IMR-90 (cell line): ENCODE measurements at regions not wholly inside any gene's neighbourhood (a gene's known extent, or its start where the extent isn't known, plus 50 kb on each side); places are given as distances from the start of the nearest gene placed in this dataset.

Experiments
- CEBPB ChIP-seq: IDR thresholded peaks from 2 replicates; pipeline ENCODE4 v1.6.1; 2012; ENCODE audit warnings: low read depth, low read length, improper control_type of control experiment
- FOS ChIP-seq: fragments of 150-350 bp; IDR thresholded peaks from 2 replicates; pipeline ENCODE4 v1.6.1; 2016; ENCODE audit warnings: low read depth, low read length
- MAFK ChIP-seq: IDR thresholded peaks from 2 replicates; pipeline ENCODE4 v1.6.1; 2012; ENCODE audit warnings: low read depth, low read length, improper control_type of control experiment
- MXI1 ChIP-seq: IDR thresholded peaks from 2 replicates; pipeline ENCODE4 v1.6.1; 2012; ENCODE audit warnings: low read depth, mild to moderate bottlenecking, low read length, moderate library complexity, borderline replicate concordance
- POLR2A ChIP-seq: IDR thresholded peaks from 2 replicates; pipeline ENCODE4 v1.6.1; 2012; ENCODE audit warnings: mild to moderate bottlenecking, low read depth, low read length
- RAD21 ChIP-seq: IDR thresholded peaks from 2 replicates; pipeline ENCODE4 v1.6.1; 2012; ENCODE audit warnings: low read length, improper control_type of control experiment
- RCOR1 ChIP-seq: IDR thresholded peaks from 2 replicates; pipeline ENCODE4 v1.6.1; 2012; ENCODE audit warnings: mild to moderate bottlenecking, low read length, improper control_type of control experiment; ENCODE audit not compliant: insufficient replicate concordance
- SMC3 ChIP-seq: fragments of 150-350 bp; IDR thresholded peaks from 2 replicates; pipeline ENCODE4 v1.6.1; 2016; ENCODE audit warnings: low read depth, mild to moderate bottlenecking, antibody characterized with exemption, low read length, moderate library complexity
- TF ChIP-seq, protein P1 (sequence below): conservative IDR thresholded peaks from 2 replicates; pipeline ENCODE4 v1.5.1; 2012; ENCODE audit warnings: mild to moderate bottlenecking, low read depth, low read length, improper control_type of control experiment

DNA sequence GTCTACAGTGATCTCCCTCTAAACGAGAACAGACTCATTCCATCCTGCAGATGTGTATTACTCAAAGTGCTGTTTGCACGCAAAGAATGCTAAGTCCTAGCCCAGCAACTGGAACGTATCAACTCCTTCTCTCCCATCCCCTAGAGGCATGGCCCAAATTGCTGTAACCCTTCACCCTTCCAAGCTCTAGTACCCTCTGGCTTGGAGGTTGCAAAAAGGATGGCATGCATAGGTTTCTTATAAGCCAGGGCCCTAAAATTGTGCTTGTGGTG lies 71.5 kb upstream of the TGM3 start:
- TF ChIP-seq RAD21 (no peak), FOS (no peak), POLR2A (no peak), MAFK (no peak), RCOR1 (no peak), MXI1 (no peak), SMC3 (no peak), CEBPB (no peak)
- TF ChIP-seq, protein P1, sequence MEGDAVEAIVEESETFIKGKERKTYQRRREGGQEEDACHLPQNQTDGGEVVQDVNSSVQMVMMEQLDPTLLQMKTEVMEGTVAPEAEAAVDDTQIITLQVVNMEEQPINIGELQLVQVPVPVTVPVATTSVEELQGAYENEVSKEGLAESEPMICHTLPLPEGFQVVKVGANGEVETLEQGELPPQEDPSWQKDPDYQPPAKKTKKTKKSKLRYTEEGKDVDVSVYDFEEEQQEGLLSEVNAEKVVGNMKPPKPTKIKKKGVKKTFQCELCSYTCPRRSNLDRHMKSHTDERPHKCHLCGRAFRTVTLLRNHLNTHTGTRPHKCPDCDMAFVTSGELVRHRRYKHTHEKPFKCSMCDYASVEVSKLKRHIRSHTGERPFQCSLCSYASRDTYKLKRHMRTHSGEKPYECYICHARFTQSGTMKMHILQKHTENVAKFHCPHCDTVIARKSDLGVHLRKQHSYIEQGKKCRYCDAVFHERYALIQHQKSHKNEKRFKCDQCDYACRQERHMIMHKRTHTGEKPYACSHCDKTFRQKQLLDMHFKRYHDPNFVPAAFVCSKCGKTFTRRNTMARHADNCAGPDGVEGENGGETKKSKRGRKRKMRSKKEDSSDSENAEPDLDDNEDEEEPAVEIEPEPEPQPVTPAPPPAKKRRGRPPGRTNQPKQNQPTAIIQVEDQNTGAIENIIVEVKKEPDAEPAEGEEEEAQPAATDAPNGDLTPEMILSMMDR: no peak
